Activated naive CD4-positive, alpha-beta T cell treated with anti-CD3 and anti-CD28 coated beads, Interleukin-2, amount 50 U/mL, for 72 hours (primary cell): ENCODE measurements at regions not wholly inside any gene's neighbourhood (a gene's known extent, or its start where the extent isn't known, plus 50 kb on each side); places are given as distances from the start of the nearest gene placed in this dataset.
A peak's percentile ranks its signal among the peaks of the same experiment; 100 is the strongest.
"Not testable (repeated sequence)": the region's sequence is repeated elsewhere in the genome, so short reads cannot be mapped to it uniquely, and the experiment has no call there.

Experiments
- ATAC-seq, 2 donors: fragments of 150-1000 bp; cut with Tn5 transposase; 2 replicates each; pipeline ENCODE4 v1.10.0; 2021; ENCODE audit warnings: mild to moderate bottlenecking in 2 of 2, moderate library complexity in 2 of 2
- DNase-seq, 2 donors: peaks; one replicate each; pipeline ENCODE4 v3.0.0; 2021 to 2022; ENCODE audit warnings: low spot score in 2 of 2
- H3K27ac Mint-ChIP-seq, 2 donors: one replicate each; pipeline ENCODE4 v1.8.0; 2022; ENCODE audit warnings: mild to moderate bottlenecking in 2 of 2, mixed read lengths in 2 of 2
- H3K36me3 Mint-ChIP-seq, 2 donors: one replicate each; pipeline ENCODE4 v1.8.0; 2022; ENCODE audit warnings: mixed read lengths in 2 of 2
- H3K9me3 Mint-ChIP-seq, 2 donors: one replicate each; pipeline ENCODE4 v1.8.0; 2022; ENCODE audit warnings: mixed read lengths in 2 of 2

GRCh38 chr1:240722788-240723187, 110.8 kb upstream of the GREM2 start:
- no peak for ATAC-seq
- H3K9me3 Mint-ChIP-seq = peaks cover 0 to 9% of the 10 kb centered on the region in 2 donors
- no peak overlapping the region for H3K27ac Mint-ChIP-seq
- H3K36me3 Mint-ChIP-seq = peaks cover 0 to 8% of the 10 kb centered on the region in 2 donors
- DNase-seq = no peak

- Mint-ChIP-seq H3K9me3 (no peaks in the 10 kb centered on the region), H3K27ac (no peak overlapping the region), H3K36me3 (no peaks in the 10 kb centered on the region)
- no peak for ATAC-seq
- no peak for DNase-seq
Observed at GRCh38 chr1:240720976-240721375, 109.0 kb upstream of the GREM2 start.

- no peaks in the 10 kb centered on the region for H3K36me3 Mint-ChIP-seq
- H3K27ac Mint-ChIP-seq = peak overlapping the region in 1 of 2 donors; percentile 6
- no peak for ATAC-seq
- no peak for DNase-seq
- no peaks in the 10 kb centered on the region for H3K9me3 Mint-ChIP-seq
Observed at GRCh38 chr1:240719953-240720700, 108.2 kb upstream of the GREM2 start.

- not testable (repeated sequence) for H3K36me3 Mint-ChIP-seq, DNase-seq, H3K9me3 Mint-ChIP-seq, ATAC-seq, H3K27ac Mint-ChIP-seq
Observed at GRCh38 chr1:240716538-240716937, 104.6 kb upstream of the GREM2 start.

- DNase-seq (no peak), ATAC-seq (no peak)
- peaks cover 0 to 5% of the 10 kb centered on the region in 2 donors for H3K9me3 Mint-ChIP-seq
- H3K36me3 Mint-ChIP-seq = no peaks in the 10 kb centered on the region
- no peak overlapping the region for H3K27ac Mint-ChIP-seq
Observed at GRCh38 chr1:240714568-240715292, 102.8 kb upstream of the GREM2 start.

- no peak for ATAC-seq
- DNase-seq = no peak
- Mint-ChIP-seq H3K9me3 (peaks cover 0 to 5% of the 10 kb centered on the region in 2 donors), H3K27ac (no peak overlapping the region), H3K36me3 (no peaks in the 10 kb centered on the region)
Observed at GRCh38 chr1:240712014-240712731, 100.2 kb upstream of the GREM2 start.

GRCh38 chr1:240711020-240711419, 99.1 kb upstream of the GREM2 start:
- Mint-ChIP-seq H3K9me3 (peaks cover 0 to 5% of the 10 kb centered on the region in 2 donors), H3K27ac (no peak overlapping the region), H3K36me3 (no peaks in the 10 kb centered on the region)
- DNase-seq = no peak
- no peak for ATAC-seq

GRCh38 chr1:240709676-240710075, 97.7 kb upstream of the GREM2 start:
- DNase-seq = no peak
- peaks cover 0 to 5% of the 10 kb centered on the region in 2 donors for H3K9me3 Mint-ChIP-seq
- no peak for ATAC-seq
- H3K36me3 Mint-ChIP-seq = no peaks in the 10 kb centered on the region
- no peak overlapping the region for H3K27ac Mint-ChIP-seq

- H3K9me3 Mint-ChIP-seq = no peaks in the 10 kb centered on the region
- ATAC-seq (no peak), DNase-seq (no peak)
- H3K27ac Mint-ChIP-seq = no peak overlapping the region
- H3K36me3 Mint-ChIP-seq = no peaks in the 10 kb centered on the region
Observed at GRCh38 chr1:240706150-240706935, 94.4 kb upstream of the GREM2 start.

GRCh38 chr1:240705579-240705978, 93.6 kb upstream of the GREM2 start:
- Mint-ChIP-seq H3K27ac (no peak overlapping the region), H3K9me3 (no peaks in the 10 kb centered on the region), H3K36me3 (no peaks in the 10 kb centered on the region)
- ATAC-seq = no peak
- no peak for DNase-seq

GRCh38 chr1:240701412-240701811, 89.5 kb upstream of the GREM2 start:
- DNase-seq (no peak), ATAC-seq (no peak)
- Mint-ChIP-seq H3K9me3 (no peaks in the 10 kb centered on the region), H3K27ac (no peak overlapping the region), H3K36me3 (no peaks in the 10 kb centered on the region)

GRCh38 chr1:240695416-240695815, 83.5 kb upstream of the GREM2 start:
- no peak for DNase-seq
- no peaks in the 10 kb centered on the region for H3K36me3 Mint-ChIP-seq
- H3K27ac Mint-ChIP-seq = no peak overlapping the region
- ATAC-seq = no peak
- H3K9me3 Mint-ChIP-seq = no peaks in the 10 kb centered on the region

GRCh38 chr1:240693844-240694243, 81.9 kb upstream of the GREM2 start:
- Mint-ChIP-seq H3K9me3 (no peaks in the 10 kb centered on the region), H3K36me3 (no peaks in the 10 kb centered on the region), H3K27ac (no peak overlapping the region)
- ATAC-seq (no peak), DNase-seq (no peak)

- no peaks in the 10 kb centered on the region for H3K9me3 Mint-ChIP-seq
- DNase-seq (no peak), ATAC-seq (no peak)
- H3K36me3 Mint-ChIP-seq = no peaks in the 10 kb centered on the region
- H3K27ac Mint-ChIP-seq = no peak overlapping the region
Observed at GRCh38 chr1:240693036-240693435, 81.1 kb upstream of the GREM2 start.

- no peaks in the 10 kb centered on the region for H3K36me3 Mint-ChIP-seq
- H3K9me3 Mint-ChIP-seq = no peaks in the 10 kb centered on the region
- ATAC-seq (no peak), DNase-seq (peak in 1 of 2 donors; percentile 3)
- H3K27ac Mint-ChIP-seq = peak overlapping the region in 1 of 2 donors; percentile 65
Observed at GRCh38 chr1:240691909-240692705, 80.2 kb upstream of the GREM2 start.

GRCh38 chr1:240691501-240691900, 79.5 kb upstream of the GREM2 start:
- no peak for DNase-seq

More at GRCh38 chr1:240691501-240691900, 79.5 kb upstream of the GREM2 start:
- H3K9me3 Mint-ChIP-seq = no peaks in the 10 kb centered on the region
- no peak for ATAC-seq
- H3K27ac Mint-ChIP-seq = no peak overlapping the region
- H3K36me3 Mint-ChIP-seq = no peaks in the 10 kb centered on the region
